ENCODE measurements at regions not wholly inside any gene's neighbourhood (a gene's known extent, or its start where the extent isn't known, plus 50 kb on each side); places are given as distances from the start of the nearest gene placed in this dataset.

GRCh38 chr7:114196517-114196916 lies 218.1 kb upstream of the FOXP2 start:
- TF ChIP-seq GABPA (IDR thresholded peaks at IDR 0.05 in 1 of 2, conservative IDR thresholded peaks at IDR 0.05 in 1 of 2): no peak
- no peak for TF ChIP-seq CTCF (IDR thresholded peaks at IDR 0.05; ENCODE audit: low read depth, low read length, missing input control)
- TF ChIP-seq RAD21 (IDR thresholded peaks at IDR 0.05): no peak
- no peak for TF ChIP-seq ZBTB33 (IDR thresholded peaks at IDR 0.05)

Data from liver (tissue), 3 donors.